G401.6 (cell line): ENCODE measurements at regions not wholly inside any gene's neighbourhood (a gene's known extent, or its start where the extent isn't known, plus 50 kb on each side); places are given as distances from the start of the nearest gene placed in this dataset.
"Not testable (repeated sequence)": the region's sequence is repeated elsewhere in the genome, so short reads cannot be mapped to it uniquely, and the experiment has no call there.

Source experiments
- FAIRE-seq: peaks from 2 replicates; lab custom pipeline; 2012; peaks lifted over from hg19 to GRCh38; lab: Jason Lieb, UNC

DNA sequence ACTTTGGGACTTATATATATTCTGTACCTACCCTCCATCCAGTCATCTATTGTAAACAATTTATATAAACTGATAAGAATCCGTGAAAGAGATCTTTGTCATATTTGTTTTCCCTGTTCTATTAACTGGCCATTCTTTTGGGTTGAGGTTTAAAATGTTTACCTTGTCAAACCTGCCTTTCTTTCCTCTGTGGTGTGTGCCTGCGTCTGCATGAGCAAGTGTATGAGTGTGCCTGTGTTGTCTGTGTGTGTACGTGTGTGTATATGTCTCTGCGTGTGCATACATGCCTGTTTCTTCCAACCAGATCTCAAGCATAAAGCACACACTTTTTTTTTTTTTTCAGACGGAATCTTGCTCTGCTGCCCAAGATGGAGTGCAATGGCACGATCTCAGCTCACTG, 201.5 kb downstream of the C16orf95 start:
- FAIRE-seq = no peak

DNA sequence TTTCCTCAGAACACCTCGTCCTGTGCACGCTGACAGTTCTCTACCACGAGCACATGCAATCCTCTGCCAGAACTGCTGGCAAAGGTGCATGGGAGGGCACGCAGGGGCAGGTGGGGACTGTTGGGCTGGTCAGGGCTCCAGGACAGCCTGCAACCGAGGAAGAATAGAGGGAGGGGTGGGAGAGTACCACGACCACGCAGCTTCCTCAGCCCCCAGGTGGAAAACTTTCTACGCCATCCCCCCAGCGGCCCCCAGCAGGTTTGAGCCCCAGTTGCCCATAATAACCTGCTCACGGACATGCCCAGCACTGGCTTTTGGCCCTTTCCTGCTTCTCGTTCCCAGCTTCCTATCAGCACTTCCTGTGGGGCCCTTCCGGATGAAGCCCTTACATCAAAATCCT, 199.3 kb downstream of the C16orf95 start:
- no peak for FAIRE-seq

DNA sequence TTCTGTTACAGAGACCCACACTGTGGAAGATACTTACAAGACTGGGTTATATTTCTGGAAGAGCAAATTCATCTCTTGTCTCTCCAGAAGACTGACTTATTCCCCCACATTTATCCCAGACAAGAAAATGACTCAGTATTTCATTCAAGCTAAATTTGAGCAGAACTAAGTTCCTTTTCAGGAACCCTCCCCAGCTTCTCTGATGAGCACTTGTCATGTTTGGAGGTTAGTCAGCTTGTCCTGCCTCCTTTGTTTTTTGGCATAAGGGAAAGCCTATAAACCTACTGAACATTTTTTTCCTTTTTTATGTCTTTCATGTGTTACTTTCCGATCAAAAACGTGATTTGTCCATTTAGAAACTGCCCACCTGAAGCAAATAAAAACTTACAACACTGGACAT, 198.0 kb downstream of the C16orf95 start:
- FAIRE-seq = no peak

DNA sequence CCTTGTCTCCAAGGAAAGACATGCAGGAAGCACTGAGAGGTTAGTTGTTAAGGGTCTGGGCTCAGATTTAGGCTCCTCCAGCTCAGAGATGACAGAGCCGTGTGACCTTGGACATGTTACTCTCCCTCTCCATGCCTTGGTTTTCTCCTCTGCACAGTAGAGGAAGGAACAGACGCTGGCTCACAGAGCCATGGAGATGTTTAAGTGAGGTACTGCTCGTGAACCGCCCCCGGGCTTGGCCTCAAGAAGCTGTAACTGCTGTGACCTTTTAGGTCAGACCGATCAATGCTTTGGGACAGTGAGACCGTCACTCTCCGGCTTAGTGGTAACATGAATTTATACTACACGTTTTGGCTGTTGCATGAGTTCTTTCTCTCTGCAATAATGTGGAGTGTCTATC, 197.4 kb downstream of the C16orf95 start:
- no peak for FAIRE-seq

DNA sequence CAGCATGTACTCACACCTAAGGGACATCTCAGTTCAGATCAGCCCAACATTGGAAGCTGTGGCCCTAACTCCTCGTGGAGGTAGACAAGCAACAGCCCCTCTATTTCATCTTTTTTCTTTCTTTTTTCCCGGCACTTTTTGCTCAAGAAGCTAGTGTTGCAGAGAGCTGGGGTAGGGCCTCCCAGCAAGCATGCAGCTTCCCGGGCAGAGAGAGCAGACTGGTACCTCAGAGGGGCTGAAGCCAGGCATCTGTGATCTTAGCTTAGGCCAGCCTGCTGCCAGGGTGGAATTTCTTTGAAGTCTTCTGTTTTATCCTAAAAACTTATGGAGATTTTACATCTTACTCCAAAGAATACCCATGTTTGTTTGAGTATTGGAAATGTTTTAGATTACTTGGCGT, 195.4 kb downstream of the C16orf95 start:
- no peak for FAIRE-seq

DNA sequence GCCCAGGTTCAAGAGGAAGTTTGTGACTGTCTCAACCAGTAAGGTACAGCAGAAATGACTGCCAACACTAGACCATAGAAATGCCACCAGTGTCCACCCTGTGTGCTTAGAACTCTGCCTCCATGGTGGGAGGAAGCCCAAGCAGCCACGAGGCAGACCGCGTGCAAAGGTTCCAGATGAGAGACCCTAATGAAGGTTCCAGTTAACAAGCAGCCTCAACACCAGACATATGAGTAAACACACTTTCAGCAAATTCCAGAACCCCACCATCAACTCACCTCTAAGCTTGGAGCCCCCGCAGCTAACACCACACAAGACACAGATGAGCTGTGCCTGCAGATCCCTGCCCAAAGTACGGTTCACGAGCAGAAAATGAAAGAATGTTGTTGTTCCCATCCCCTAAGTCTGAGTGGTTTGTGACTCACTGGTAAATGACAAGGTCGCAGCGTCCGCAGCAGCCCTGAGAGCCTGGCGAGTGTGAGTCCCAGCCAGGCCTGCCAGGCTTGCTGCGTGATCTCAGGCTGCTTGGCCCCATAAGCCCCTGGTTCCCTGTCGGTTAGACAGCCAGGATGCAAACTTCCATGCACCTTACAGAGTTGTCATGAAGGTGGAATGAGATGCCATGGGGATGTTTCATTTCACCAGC, 193.7 kb downstream of the C16orf95 start:
- FAIRE-seq = no peak

DNA sequence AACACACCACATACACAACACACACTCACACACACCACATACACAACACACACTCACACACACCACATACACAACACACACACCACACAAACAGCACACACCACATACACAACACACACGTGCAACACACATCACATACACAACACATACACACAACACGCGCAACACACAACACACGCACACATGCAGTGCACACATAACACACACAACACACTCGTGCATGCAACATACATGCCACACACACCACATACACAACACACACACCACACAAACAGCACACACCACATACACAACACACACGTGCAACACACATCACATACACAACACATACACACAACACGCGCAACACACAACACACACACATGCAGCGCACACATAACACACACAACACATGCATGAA, 192.8 kb downstream of the C16orf95 start:
- FAIRE-seq = not testable (repeated sequence)

DNA sequence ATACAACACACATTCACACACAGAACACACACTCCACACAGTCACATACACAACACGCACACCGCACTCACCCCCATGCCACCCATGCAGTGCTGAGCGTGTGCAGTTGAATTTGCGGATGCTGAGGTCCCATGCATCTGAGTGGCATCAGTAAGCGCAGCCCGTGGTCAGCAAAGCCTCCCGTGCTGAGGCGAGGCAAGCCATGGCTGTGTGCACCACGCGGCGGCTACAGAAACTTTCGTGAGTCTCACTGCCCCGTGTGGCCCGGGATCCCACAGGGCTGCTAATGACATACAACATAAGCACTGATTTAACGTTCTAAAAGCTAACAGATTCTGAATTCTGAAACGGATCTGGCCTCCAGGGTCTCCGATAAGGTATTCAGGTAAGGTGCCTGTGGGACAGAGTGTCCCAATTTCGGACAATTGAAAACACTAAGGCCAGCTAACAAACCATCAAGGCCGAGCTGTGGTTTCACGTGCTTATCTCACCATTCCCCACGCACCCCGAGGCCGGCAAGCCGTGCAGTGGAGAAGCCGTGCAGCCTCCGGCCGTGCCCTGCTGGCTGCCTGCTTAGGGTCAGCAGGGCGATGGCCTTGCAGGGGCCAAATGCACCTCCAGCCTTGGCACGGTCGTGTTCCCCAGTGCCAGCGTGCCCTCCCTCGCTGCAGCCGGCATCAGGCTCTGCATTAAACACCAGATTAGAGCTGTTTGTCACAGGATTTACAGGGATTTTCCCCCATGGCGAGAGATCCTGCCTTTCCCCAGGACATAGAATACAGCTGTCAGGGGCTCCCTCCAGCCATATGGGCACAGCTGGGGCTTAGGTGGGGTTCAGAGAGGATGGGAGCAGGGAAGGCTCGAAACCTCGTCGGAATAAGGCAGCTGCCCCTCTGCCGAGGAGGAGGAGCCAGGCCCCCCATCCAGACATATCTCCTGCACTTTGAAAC, 191.7 kb downstream of the C16orf95 start:
- no peak for FAIRE-seq

DNA sequence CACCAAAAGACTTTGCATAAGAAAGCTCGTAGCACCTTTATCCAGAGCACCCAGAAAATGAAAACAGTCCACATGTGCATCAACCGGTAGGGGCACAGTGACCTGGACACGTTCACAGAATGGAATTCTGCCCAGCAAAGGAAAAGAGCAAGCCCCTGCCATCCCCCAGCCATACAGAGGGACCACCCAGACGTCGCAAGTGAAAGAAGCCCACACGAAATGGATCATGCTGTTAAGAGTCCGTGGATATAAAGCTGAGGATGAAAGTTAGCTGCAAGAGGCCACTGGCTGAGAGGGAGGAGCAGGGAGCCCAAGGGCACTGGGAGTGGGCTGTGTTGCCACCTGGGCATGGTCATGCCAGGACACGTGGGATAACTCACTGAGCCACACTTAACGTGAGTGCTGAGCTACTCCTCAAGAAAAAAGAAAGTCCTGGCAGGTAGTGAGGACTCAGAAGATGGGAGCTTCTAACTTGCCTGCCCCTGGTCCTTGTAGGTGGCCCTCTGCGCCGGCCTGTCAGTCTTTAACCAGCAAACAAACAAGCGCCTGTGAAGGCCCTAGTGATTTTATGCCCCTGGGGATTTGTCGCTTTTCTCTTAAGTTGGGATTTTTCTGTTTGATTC, 190.7 kb downstream of the C16orf95 start:
- FAIRE-seq = no peak

DNA sequence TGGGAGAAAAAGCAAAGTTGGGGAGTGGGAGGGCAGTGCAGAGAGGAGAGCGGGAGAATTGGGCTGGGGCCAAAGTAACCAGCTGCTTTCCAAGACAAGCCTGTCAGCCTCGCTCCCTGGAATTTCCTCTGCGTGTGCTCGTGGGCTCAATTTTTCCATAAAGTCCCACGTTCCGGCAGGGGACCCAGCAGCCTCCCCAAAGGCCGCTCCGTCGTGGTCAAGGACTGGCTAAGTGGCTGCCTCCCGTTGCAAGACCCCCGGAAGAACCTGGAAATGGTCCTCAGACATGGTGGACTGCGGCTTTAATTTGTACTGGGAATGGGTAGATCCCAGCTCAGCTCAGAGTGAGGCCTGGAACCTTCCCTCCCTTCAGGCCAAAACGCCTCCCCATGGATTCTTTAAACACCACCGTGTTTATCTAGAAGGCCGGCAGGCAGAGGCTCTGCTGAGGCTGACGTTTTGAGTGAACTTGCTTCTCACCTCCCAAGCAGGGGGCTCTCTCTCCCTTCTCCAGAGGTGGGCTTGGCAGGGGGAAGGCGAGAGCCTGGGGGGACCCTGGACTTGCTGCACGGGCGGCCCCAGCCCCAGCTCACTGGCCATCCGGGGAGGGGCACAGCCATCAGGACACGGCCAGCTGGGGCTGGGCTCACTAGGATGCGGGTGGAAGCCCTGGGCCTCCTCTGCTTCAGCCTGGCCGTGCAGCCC, 190.0 kb downstream of the C16orf95 start:
- no peak for FAIRE-seq

DNA sequence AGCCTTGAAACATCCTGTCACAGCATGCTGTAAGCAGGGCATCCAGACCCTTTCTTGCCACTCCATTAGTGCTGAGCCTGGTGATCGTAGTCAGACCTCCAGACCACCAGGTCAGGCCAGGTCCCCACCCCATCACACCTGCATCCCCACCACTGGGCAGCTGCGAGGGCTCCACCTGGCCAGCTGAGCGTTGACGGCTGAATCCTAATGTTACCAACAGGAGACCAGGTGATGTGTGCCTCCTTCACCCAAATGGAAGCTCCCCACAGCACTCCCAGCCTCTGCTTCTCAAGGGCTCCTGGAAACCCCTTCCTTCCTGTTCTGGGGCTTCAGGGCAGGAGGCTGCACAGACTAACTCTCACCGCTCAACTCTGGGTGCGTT, 189.4 kb downstream of the C16orf95 start:
- no peak for FAIRE-seq

DNA sequence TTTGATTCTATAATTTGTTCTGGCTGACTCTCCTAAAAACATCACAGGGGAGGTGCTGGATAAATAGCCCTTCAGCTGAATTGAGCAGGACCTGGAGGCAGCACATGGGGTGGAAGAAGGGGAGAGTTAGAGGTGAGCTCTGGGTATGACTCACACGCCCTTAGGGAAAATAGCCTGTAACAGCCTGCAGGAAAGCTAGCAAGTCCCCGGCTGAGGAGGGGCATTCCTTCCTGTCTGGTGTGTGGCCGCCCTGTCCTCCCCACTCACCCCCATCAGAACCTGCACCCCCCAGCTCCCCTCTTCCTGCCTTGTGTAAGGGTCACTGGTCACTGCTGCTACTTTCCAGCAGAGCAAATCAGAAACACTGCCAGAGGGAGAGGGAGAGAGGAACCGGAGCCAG, 187.4 kb downstream of the C16orf95 start:
- no peak for FAIRE-seq

DNA sequence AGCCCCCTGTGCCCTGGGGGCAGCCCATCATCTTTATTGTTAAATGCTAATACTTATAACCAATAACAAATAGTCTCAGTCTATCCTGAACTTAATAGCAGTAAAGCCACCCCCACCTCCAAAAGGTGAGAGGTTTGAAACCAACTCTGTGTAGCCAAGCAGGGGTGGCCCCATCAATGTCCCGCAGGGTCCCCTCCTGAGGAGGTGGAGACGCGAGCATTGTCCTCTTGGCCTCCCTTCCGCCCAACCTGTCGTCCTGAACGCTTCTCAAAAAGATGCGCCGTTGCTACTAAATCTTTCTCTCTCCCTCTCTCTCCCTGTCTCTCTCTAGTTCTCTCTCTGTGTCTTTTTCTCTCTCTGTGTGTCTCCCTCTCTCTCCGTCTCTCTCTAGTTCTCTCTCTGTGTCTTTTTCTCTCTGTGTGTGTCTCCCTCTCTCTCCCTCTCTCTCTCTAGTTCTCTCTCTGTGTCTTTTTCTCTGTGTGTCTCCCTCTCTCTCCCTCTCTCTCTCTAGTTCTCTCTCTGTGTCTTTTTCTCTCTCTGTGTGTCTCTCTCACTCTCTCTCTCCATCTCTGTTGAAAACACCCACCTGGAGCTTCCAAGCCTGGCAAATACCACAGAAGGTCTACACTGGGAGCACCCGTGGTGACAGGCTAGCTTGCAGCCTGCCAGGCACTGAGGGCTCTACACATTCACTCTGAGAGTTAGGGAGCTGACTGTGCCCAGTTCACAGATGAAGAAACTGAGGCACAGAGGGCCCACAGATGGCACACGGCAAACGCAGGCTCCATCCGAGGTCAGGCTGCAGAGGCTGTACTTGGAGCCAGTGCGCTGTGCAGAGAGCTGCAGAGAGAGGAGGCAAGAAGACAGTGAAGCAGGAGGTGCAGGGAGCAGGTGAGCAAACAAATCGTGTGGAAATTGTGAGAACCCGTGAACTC, 185.9 kb downstream of the C16orf95 start:
- no peak for FAIRE-seq

DNA sequence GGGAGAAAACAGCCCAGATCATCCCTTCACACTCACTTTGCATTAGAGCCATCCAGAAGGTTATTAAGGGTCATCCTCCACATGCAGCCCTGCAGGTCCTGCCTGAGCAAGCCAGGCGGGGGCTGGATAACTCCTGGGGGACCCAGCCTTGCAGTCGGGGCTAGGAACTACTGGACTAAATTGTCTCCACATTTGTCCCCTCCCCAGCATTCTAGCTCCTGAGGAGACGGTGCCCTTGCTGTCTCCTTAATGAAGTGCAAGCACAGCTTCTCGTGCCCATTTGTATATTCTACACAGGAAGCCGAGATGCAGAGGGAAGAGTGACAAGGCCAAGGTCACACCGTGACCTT, 185.2 kb downstream of the C16orf95 start:
- no peak for FAIRE-seq

DNA sequence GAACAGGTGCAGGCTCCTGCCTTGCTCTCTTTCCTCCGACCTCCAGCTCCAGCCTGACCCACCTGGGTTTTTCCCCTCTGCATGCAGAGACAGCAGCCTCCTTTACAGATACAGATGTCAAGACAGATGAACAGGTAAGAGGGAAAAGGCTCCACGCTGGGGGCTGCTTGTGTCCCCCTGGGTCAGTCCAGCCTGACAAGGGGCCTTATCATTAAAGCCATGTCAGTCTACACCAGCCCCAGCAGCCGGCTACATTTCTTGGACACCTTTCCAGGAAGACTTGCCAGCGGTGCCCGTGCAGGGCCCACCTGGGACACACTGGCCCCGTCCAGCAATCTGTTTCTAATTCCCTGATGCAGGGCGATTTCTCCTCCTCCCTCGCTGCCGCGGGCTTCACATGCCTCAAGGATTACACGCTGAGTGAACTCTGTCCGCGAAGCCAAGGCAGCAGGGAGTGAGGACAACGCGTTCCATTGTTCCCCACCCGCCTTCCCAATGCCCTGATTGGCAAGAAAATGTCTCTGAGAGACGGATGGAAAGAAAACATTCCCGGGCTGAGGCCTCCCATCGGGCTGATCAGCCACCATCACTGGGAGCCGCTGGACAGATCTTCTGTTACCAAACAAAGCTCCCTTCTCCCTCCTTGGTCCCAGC, 184.7 kb downstream of the C16orf95 start:
- no peak for FAIRE-seq

DNA sequence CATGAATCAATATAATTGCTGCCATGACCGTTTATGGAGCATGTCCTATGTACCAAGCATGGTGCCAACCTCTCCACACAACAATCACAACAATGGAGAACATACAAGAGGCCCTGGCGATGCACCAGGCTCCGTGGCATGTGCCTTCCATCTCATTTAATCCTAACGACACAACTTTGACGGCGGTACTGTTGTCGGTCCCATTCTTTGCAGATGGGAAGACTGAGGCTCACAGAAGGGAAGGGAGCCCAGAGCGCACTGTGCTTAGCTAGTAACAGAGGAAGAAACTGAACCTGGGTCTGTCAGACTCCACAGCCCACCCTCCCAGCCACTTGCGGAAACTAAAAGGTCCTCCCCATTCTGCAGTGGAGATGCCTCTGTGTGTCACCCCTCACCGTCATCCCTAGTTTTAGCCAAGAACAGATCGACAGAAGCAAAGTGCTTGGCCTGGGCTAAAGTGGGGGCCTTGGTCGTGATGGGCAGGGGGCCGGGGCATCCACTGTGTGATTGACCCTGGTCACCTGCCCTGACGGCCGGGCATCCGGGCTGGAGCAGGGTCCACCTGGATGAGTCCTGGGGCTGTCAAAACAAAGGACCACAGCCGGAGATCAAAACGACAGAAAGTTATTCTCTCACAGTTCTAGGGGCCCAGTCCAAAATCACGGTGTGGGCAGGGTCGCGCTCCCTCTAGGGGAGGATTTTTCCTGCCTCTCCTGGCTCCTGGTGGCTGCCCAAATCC, 183.9 kb downstream of the C16orf95 start:
- FAIRE-seq = no peak

DNA sequence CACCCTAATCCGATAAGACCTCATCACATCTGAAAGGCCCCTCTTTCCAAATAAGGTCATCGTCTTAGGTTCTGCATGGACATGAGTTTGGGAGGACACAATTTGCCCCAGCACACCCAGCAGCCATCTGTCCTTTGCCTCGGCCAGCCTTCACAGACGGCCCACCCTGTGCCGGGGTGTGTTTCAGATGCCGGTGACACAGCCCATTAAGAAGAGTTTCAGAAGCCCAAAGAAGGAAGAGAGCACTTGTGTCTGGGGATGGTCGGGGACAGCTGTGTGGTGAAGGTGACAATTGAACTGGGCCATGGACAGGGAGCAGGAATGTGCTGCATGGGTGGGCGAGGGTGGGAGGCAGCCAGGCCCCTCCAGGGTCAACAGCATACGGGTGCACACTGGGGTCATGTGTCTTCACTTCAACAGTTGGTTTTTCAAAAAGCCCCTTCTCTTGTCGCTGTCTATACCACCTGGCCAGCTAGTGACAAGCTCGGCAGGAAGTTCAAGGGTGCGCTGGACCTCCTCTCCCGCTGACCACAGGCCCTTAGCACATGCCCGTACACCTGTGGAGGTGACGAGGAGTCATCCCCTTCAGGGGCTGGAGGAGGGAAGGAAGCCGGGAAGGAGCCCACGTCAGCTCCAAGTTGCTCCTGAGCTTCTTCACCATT, 183.1 kb downstream of the C16orf95 start:
- no peak for FAIRE-seq

DNA sequence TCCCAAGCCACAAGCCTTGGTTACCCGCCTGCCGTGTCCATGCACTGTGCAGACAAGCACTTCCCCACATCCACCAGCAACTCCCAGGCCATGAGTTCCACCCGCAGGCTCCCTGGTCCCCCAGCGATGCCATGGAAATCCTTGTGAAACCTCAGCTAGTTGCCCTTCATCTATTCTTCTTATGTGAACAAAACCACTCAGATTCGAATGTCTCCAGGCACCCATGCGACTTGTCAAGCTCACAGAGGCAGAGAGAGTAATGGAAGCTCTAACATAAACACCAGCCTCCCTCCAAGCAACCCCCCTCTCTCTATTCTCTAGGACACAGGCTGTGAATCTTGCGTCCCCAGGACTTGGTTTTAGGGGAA, 182.6 kb downstream of the C16orf95 start:
- no peak for FAIRE-seq

DNA sequence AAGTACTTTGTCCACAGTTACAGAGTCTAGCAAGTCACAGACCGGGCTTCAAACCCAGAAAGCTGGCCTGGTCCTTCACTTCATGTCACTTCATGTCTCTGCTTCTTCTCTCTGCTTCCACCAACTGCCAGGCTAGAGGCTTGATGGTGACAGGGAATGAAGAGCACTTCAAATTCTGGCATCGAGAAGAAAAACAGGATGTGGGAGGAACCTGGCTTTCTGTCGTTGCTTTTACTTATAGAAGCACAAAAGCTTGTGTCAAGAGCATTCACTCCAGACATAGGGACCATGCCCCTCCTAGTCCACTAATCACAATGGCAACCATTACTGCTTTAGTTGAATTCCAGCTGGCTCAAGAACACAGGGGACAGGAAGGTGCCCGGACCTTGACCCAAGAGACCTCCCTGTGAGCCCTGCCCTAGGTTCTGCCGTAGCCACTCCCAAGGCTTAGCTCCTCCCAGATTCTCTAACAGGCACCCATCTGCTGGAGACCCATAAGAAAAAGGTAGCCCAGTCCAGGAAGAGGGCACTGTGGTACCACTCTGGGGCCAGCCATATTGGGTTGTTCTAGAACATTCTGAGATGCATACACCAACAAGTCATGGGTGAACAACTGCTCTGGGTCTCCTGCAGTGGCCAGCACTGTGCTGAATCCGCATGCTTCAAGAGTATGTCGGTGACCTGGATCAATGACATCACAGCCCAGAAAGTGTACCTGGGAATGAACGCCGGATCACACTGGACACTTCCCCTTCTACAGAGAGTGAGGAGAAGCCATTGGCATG, 181.8 kb downstream of the C16orf95 start:
- FAIRE-seq = no peak
